Prostate gland (tissue), 2 donors: ENCODE measurements at regions not wholly inside any gene's neighbourhood (a gene's known extent, or its start where the extent isn't known, plus 50 kb on each side); places are given as distances from the start of the nearest gene placed in this dataset.

Source experiments
- CTCF ChIP-seq, 4 experiments: fragments of 200-600 bp in 2 of 4; fragments of 450-650 bp in 2 of 4; sonication (generic) in 2 of 4; IDR thresholded peaks; 1 replicate in 3 of 4; 2 replicates in 1 of 4; pipeline ENCODE4 v1.5.1; 2016 to 2019; ENCODE audit warnings: antibody characterized with exemption in 4 of 4, mild to moderate bottlenecking in 2 of 4, moderate library complexity in 2 of 4
- POLR2AphosphoS5 ChIP-seq: sonication (generic); formaldehyde crosslinking; IDR thresholded peaks from one replicate; pipeline ENCODE4 v1.6.1; 2017; ENCODE audit warnings: antibody characterized with exemption

GRCh38 chr2:215207041-215207440 lies 68.6 kb upstream of the ABCA12 start:
- TF ChIP-seq CTCF (IDR thresholded peaks at IDR 0.05) (no peak), POLR2AphosphoS5 (no peak)
